Gastroesophageal sphincter (tissue), 3 donors: ENCODE measurements at regions not wholly inside any gene's neighbourhood (a gene's known extent, or its start where the extent isn't known, plus 50 kb on each side); places are given as distances from the start of the nearest gene placed in this dataset.

Experiments used
- EP300 ChIP-seq: sonication (generic); formaldehyde crosslinking; IDR thresholded peaks from one replicate; pipeline ENCODE4 v1.6.1; 2017; ENCODE audit warnings: antibody characterized with exemption, mild to moderate bottlenecking
- POLR2A ChIP-seq, 2 donors: fragments of 450-650 bp; IDR thresholded peaks; one replicate each; pipeline ENCODE4 v1.6.1; 2017; ENCODE audit warnings: antibody characterized with exemption in 2 of 2, mild to moderate bottlenecking in 2 of 2, moderate library complexity in 1 of 2
- TF ChIP-seq, protein P1 (sequence below), 4 experiments: fragments of 200-600 bp in 2 of 4; fragments of 450-650 bp in 2 of 4; sonication (generic) in 1 of 4; IDR thresholded peaks; one replicate each; pipeline ENCODE4 v1.5.1; 2017 to 2019; ENCODE audit warnings: antibody characterized with exemption in 4 of 4, mild to moderate bottlenecking in 2 of 4, moderate library complexity in 2 of 4

DNA sequence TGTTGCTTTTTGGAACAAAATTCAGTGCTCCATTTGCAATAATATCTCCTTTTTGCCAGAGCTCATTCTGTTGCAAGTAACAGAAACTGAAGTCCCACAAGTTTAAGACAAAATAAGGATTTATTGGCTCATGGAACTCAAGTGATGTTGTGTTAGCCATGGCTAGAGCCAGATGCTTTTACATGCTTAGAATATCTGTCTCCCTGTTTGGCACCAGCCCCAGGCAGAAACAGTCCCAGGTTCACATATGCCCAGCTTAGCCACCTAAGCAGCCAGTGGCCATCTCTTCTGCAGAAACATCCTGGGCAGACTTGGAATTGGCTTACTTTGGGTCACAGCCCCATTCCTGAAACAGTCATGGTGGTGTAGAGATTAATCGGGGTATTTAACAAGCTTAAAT lies 540.9 kb upstream of the SGCD start:
- TF ChIP-seq, protein P1, sequence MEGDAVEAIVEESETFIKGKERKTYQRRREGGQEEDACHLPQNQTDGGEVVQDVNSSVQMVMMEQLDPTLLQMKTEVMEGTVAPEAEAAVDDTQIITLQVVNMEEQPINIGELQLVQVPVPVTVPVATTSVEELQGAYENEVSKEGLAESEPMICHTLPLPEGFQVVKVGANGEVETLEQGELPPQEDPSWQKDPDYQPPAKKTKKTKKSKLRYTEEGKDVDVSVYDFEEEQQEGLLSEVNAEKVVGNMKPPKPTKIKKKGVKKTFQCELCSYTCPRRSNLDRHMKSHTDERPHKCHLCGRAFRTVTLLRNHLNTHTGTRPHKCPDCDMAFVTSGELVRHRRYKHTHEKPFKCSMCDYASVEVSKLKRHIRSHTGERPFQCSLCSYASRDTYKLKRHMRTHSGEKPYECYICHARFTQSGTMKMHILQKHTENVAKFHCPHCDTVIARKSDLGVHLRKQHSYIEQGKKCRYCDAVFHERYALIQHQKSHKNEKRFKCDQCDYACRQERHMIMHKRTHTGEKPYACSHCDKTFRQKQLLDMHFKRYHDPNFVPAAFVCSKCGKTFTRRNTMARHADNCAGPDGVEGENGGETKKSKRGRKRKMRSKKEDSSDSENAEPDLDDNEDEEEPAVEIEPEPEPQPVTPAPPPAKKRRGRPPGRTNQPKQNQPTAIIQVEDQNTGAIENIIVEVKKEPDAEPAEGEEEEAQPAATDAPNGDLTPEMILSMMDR (IDR thresholded peaks at IDR 0.05): no peak
- no peak for TF ChIP-seq POLR2A (IDR thresholded peaks at IDR 0.05)
- no peak for TF ChIP-seq EP300
